GM19043 (cell line): ENCODE measurements at regions not wholly inside any gene's neighbourhood (a gene's known extent, or its start where the extent isn't known, plus 50 kb on each side); places are given as distances from the start of the nearest gene placed in this dataset.

Source experiments
- ATAC-seq: cut with Tn5 transposase; IDR thresholded peaks from one replicate; pipeline ENCODE4 v1.9.1; 2021; ENCODE audit warnings: low read depth; ENCODE audit not compliant: unreplicated experiment

DNA sequence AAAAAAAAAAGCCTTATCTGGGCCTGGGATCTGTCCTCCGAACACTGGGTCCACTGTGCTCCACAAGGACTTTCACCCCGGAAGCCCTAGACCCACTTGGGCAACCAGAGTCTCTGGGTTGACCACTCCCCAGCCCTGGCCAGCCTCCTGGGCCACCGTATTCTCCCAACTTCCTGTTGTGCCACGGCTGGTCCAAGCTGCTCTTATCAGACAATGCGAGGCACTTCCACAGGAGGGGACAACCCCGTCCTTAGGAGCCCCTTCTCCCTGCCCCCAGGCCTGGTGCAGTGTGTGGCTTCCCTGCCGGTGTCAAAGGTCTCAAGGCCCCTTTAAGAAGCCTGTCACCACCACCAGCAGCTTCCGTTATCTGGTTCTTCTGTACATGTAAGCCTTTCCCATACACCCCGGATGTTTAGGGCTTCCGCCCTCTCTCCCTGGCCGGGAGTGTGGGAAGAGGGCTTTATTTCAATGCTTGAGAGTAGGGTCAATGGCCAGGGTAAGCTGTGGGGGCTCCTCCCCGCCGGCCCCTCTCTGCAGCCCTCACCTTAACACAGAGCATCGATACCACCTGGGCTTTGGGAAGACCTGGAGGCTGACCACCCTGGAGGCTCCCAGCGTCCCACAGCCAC lies 313.0 kb downstream of the SEC14L1 start:
- no peak for ATAC-seq

DNA sequence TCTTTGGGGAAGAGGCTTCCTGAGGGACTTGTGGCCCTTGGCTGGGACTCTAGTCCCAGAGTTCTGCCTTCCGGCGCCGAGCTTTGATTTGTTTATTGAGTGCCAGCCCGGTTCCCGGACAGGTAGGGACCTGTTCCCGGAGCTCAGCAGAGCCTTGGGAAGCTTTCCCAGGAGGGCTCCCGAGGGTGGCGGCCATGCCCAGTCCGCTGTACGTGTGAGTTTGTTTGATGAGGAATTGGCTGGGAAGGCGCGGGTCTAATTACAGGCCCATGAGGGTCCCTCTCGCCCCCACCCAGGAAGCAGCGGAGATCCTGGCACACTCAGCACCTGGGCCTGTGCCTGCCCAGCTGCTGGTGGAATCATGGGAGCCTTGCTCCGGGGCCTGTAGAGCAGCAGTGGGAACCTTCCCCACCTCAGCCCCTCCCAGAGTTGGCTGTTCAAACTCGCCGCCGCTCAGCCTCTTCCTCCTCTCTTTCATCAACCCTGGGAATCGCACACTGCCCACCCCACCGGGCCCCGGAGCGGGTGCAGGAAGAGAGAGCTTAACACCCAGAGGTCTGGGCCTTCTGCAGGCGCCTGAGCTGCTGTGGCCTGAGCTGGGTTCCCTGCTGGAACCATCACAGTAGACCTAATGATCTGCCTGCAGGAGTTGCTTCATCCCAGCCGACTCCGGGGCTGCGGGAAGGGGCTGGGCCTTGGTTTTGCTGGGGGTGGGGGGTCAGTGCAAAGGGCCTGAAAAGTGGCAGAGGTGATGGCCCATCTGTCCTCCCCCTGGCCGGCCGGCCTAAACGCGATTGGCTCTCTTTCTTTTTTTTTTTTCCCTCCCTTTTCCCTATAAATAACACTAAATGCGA lies 313.7 kb downstream of the SEC14L1 start:
- ATAC-seq: no peak

DNA sequence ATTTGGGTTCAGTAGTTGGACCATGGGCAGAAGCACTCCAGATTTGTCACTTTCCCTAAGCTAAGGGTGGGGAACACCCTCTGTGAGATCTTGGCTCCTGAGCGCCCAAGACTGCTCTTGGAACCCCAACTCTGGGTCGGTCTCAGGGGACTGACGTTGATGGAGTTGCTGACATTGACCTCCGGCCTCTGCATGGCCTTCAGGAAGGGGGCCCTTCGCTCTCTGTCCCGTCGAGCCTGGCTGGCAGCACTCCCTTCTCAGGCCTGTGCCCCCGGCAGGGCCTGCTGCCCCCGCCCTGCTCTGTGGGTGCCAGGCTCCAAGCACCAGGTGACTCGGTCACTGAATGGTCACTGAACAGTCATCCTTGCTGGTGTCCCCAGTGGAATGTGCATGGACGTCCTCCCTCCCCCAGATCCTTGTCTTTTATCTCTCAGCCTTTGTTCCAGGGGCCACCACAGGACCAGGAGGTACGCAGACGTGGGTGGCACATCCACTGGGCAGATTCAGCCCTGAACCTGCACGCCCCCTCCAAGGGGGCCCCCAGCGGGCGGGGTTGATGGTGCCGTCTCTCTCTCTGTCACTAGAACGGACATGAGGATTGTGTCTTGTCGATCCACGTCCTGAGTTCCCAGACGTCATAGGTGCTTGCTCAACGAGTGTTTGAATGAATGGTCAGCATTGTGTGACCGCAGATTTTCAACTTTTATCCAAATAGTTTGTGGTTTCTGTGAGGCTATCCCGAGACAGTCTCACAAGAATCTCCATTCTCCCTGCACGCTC lies 314.5 kb downstream of the SEC14L1 start:
- ATAC-seq: no peak

DNA sequence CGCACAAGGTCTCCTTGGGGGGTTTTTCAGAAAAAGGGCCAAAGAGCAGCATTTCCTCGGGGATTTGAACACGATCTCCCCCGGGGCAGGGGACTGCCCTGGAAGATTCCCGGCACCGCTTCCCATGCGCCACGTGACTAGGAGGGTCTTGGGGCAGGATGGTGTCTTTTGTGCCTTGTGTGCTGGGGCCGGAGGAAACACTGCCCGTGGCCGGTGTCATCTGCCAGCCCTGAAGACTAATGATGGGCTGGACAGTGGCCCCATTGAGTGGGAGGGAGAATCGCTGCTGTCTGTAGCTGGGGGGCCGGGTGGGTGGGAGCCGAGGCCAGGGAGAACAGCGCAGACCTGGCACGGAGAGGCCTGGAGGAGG lies 315.1 kb downstream of the SEC14L1 start:
- ATAC-seq: no peak

DNA sequence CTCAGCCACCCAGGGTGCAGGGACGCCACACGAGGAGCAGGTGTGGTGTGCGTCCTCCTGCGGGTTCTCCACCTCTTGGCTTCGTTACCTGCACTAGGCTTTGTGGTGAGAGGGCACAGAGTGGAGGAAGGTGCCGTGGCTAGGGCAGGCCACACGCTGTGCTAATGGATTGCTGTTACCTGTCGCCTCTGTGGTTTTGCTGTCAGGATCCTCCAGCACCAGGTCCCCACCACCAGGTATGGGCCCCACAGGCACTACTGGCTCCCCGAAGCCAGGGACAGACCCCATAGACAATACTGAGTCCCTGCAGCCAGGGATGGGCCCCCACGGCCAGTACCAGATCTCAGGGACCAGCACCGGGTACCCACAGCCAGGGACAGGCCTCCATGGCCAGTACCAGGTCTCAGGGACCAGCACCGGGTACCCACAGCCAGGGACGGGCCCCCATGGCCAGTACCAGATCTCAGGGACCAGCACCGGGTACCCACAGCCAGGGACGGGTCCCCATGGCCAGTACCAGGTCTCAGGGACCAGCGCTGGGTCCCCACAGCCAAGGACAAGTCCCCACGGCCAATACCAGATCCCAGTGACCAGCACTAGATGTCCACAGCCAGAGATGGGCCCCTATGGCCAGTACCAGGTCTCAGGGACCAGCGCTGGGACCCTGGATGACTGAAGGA lies 315.6 kb downstream of the SEC14L1 start:
- no peak for ATAC-seq

DNA sequence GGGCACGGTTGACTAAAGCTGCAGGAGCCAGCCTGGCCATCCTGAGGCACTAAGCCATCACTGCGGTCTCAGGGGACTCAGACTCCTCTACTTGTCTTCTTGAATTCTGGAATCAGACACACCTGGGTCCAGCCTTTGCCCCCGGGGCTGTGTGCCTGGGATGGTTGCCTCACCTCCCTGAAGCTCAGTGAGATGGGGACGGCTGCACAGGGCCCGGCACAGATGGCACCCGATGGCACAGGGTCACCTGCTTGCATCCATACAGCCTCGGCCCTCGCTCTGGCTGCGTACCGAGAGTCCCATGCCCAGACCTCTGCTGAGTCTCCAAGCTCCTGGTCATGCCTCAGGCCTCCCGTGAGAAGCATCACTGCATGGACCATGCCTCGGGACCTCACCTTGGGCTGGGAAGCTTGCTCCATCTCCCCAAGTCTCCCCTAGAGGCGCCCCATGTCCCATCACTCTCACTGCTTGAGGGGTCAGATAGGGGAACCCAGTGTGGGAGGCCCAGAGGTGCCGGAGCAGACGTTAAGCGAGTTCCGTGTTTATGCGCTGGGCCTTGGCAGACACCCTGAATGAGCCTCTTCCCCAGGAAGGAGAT lies 316.3 kb downstream of the SEC14L1 start:
- no peak for ATAC-seq

DNA sequence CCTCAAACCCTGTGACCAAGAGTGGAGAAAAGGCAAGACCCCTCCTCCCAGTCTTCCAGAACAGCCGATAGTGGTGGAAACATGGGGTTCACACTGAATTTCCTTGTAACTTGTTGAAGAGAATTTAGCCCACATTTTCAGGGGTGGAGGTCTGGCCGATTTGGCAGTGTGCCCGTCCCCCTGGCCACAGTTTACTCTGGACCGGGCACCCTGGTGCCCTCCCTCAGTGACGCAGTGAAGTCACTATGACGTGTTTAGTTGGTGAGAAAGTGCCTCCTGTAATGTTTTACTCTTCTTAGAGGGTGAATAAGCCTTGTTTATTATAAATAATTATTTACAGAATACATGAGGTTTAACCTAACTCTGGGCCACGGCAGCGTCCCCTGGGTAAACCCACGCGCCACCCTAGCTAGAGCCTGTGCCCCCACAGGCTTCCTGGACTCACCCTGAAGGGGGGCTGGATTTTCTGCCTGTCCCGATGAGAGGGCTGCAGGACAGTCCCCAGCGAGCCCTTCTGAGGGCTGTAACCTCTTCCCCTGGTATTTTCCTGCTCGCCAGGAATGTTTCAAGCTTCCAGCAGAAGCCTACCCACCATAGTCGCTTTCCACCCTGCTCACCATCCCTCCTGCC lies 316.9 kb downstream of the SEC14L1 start:
- no peak for ATAC-seq

DNA sequence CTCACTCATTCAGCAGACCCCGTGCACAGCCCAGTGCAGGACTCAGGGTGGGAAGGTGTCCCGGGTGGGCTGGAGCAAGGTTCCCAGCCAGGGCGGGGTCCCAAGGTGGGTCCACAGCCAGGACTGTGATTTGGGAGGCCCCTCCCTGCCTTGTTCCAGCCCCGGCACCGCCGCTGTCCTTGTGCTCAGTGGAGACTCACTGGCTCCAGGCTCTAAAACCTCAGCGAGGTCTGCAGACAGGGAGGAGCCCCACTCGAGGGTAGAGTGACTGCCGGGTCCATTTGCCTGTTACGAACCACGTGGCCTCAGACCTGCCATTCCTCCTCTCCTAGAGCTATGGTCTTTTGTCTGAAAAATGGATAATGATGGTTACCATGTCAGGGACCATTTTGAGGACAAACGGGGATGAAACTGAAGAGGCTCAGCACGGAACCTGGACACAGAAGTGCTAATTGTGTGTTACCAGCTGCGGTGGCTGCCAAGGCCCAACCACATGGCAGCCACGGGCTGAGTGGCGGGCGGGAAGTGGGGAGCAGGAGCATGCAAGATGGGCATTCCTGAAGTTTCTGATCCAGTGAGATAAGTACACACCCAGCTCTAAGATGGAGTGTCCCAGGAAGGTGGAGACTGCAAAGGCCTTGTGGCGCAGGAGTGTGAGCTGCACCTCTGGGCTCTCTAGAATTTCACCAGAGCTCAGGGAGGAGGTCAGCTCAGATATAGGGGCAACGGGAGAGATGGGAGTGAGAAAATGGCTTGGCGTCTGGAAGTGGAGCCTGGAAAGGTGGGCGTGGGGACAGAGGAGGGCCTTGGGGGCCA lies 317.6 kb downstream of the SEC14L1 start:
- no peak for ATAC-seq

DNA sequence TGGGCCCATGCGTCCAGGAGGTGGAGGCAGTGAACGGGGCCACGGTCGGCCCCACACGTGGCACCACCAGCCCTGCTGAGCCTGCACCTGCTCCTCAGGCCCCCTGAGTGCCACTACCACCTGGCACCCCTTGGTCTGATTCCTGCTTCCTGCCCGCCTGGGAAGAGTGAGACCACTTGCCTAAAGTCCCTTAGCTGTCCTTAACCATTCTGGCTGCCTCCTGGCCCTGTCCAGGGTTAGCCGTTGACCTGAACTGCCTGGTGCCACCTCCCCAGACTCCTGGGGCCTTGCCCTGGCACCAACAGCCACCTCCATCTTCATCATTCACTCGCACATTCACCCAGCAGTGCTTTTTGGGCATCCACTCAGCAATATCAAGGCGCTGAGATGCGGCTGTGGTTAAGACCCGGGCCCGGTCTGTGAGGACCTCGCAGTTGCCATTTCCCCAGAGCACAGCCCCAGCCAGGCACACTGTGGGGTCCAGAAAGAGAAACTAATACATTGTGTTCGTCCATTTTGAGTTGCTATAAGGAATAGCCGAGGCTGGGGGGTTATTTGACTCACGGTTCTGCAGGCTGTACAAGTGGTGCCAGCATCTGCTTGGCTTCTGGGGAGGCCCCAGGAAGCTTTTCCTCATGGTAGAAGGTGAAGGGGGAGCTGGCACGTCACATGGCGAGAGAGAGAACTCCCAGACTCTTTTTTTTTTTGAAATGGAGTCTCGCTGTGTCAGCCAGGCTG lies 318.4 kb downstream of the SEC14L1 start:
- no peak for ATAC-seq

DNA sequence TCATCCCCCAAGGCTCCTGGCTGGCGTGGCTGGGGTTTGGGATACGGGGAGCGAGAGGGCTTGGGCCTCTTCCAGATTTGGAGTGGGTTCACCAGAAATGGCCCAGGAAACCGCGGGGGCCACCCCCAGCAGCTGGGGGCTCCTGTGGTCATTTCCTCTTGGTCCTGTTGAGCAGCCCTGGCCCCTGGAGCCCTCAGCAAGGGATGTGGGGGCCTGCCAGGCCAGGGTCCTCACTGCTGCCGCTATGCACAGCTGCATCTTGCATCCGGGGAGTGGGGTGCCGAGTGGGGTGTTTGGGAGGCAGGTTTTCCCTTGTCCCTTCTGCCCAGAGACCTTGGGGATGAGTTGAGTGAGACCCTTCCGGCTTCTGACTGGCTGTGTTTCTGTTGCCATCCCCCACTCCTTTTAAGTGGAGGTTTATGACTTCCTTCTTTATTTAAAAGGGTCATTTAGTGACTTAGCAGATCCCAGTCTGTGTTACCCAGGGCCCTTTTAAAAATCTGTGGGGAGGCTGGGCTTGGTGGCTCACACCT lies 319.8 kb downstream of the SEC14L1 start:
- ATAC-seq: no peak

DNA sequence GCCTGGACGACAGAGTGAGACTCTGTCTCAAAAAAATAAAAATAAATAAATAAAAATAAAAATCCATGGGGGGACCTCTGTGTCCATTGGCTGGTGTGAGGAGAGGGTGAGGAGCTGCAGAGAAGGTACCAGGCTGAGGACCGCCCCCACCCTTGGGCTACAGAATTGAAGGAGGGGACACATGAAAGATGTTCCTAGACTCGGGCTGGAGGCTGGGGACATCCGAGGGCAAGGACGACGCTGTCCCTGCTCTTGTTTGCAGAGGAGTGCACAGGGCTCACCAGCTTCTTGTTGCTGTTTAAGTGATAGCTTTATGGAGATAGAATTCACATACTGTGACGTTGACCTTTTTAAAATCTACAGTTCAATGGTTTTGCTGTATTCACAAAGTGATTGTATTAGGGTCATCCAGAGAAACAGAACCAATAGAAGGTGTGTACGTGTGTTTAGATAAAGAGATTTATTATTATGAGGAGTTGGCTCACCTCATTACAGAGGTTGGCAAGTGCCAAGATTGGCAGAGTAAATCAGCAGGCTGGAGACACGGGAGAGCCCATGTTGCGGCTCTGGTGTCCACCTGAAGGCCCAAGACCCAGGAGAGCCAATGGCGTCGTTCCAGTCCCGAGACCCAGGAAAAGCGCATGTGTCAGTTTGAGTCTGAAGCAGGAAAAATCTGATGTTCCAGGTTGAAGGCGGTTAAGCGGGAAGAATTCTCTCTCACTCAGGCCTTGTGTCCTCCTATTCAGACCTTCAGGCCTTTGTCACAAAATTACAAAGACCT lies 320.7 kb downstream of the SEC14L1 start:
- ATAC-seq: no peak

DNA sequence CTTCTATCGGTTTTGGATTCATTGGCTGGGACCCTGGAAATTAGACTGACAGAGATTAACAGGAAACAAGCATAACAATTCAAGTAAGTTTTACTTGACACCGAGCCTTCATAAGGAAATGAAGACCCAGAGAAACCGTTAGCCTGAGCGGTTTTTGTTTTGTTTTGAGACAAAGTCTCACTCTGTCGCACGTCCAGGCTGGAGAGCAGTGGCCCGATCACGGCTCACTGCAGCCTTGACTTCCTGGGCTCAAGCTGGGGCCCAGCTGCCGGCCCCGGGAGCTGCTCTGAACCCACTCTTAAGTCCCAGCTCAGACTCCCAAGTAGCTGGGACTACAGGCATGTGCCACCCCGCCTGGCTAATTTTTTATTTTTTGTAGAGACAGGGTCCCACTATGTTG lies 321.3 kb downstream of the SEC14L1 start:
- no peak for ATAC-seq

DNA sequence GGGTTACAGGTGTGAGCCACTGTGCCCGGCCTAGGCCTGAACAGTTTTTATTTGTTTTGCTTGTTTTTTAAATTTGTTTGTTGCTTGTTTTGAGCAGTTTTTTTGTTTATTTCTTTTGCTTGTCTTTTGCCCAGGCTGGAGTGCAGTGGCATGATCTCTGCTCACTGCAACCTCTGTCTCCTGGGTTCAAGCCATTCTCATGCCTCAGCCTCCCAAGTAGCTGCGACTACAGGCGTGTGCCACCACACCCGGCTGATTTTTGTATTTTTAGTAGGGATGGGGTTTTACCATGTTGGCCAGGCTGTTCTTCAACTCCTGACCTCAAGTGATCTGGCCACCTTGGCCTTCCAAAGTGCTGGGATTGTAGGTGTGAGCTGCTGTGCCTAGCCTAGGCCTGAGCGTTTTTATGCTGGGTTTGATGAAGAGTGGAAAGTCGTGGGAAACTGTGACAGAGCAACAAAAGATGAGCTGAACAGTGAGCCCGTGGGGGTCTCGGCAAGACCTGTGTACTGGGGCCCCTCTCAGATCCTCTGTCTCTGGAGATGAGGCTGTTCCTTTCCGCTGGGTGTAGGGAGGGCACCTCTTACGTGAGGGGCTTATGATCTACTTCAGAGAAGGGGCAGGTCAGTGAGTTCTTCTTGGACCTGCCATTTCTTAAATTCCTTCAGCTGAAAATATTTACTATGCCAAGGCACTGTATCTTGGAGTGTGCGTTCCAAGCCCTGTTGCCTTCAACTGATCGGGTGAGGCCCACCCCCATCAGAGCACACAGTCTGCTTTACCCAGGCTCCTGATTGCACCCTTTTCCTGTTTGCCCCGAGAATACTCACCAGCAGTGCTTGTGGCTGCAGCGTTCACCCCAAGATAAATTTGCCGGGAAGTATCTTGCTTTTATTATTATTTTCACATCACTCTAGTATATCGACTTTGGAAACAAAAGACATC lies 322.1 kb downstream of the SEC14L1 start:
- no peak for ATAC-seq

DNA sequence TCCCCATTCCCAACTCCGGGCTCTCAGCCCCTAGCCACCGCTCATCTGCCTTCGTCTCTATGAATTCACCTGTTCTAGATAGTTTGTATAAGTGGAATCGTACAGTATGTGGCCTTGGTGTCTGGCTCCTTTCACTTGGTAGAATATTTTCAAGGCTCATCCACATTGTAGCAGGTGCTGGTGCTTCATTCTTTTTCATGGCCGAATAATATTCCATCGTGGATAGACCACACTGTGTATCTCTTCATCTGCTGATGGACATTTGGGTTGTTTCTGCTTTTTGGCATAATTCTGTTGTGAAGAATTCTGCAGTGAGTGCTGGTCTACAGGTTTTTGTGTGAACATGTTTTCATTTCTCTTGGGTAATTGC lies 324.2 kb downstream of the SEC14L1 start:
- no peak for ATAC-seq

DNA sequence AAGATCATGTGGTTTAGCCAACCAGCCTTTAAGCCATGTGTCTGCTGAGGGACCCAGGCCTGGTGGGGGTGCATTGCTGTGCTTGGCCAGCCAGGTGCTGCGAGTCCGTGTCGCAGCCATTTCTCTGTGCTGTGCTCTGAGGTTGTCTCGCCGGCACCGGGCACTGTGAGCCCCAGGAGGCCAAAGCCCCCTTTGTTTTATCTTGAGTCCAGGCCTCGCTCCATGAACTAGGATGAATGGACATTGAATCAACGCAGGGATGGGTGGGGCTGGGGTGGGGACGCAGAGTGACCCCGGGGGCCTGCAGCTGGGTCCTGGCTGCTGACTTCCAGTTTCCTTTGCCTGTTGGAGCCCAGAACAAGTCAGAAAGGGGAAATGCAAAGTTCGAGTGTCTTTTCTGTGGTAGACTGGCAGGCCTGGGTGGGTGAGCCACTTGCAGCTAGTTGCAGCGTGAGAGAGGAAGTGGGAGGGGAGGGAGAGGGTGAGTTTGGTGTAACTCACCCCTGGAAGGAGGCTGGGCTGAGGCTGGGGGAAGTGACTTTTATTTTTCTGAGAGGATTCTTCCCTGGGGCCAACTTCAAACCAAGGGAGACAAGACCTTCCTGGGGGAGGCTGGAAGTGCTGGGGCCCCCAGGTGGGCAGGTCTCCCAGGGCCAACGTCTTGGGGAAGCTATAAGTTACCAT lies 324.7 kb downstream of the SEC14L1 start:
- ATAC-seq: no peak

DNA sequence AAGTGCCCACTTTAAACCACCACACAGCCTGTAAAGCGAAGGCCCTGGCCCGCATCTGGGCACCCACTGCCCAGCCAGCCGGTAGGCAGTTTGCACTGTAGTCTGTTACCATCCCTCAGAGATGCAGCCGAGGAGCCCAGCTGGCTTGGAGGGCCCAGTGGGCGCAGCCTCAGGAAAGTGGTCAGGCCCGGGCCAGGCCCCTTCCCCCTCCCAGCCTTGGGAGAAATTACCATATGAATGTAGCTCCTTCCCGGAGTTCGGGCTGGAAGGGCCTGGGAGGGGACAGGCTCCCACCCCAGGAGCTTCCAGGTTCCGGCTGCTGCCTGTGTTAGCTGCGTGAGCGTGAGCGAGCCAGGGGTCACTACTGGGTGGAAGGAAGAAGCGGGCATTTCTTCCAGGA lies 325.4 kb downstream of the SEC14L1 start:
- no peak for ATAC-seq
